GM06990 (cell line): ENCODE measurements at regions not wholly inside any gene's neighbourhood (a gene's known extent, or its start where the extent isn't known, plus 50 kb on each side); places are given as distances from the start of the nearest gene placed in this dataset.

Source experiments
- DNase-seq: peaks from one replicate; pipeline ENCODE4 v3.0.0-alpha.2; 2011; ENCODE audit not compliant: insufficient read length; ENCODE audit errors: extremely low read depth
- H3K27me3 ChIP-seq: replicated peaks from 2 replicates; pipeline ENCODE4 v1.6.0; 2011; ENCODE audit warnings: low read length; ENCODE audit not compliant: control insufficient read depth, insufficient read depth
- H3K36me3 ChIP-seq: 2 replicates; pipeline ENCODE4 v1.5.1; 2011; ENCODE audit warnings: low read length; ENCODE audit not compliant: control insufficient read depth, insufficient read depth
- H3K4me3 ChIP-seq: replicated peaks from 2 replicates; pipeline ENCODE4 v1.5.1; 2011; ENCODE audit warnings: low read depth, mild to moderate bottlenecking, control low read depth, low read length
- TF ChIP-seq, protein P1 (sequence below): IDR thresholded peaks from 2 replicates; pipeline ENCODE4 v1.5.1; 2011; ENCODE audit warnings: low read length, control low read depth, mild to moderate bottlenecking, inconsistent platforms; ENCODE audit not compliant: insufficient read depth, poor library complexity, severe bottlenecking

- TF ChIP-seq, protein P1, sequence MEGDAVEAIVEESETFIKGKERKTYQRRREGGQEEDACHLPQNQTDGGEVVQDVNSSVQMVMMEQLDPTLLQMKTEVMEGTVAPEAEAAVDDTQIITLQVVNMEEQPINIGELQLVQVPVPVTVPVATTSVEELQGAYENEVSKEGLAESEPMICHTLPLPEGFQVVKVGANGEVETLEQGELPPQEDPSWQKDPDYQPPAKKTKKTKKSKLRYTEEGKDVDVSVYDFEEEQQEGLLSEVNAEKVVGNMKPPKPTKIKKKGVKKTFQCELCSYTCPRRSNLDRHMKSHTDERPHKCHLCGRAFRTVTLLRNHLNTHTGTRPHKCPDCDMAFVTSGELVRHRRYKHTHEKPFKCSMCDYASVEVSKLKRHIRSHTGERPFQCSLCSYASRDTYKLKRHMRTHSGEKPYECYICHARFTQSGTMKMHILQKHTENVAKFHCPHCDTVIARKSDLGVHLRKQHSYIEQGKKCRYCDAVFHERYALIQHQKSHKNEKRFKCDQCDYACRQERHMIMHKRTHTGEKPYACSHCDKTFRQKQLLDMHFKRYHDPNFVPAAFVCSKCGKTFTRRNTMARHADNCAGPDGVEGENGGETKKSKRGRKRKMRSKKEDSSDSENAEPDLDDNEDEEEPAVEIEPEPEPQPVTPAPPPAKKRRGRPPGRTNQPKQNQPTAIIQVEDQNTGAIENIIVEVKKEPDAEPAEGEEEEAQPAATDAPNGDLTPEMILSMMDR = no peak
- DNase-seq = no peak
- Histone ChIP-seq H3K36me3 (no peaks in the 10 kb centered on the region), H3K27me3 (no peaks in the 10 kb centered on the region), H3K4me3 (no peak overlapping the region)
Measured at GRCh38 chr7:46664453-46664852, 743.4 kb upstream of the IGFBP3 start.

GRCh38 chr7:46663025-46663424 lies 742.0 kb upstream of the IGFBP3 start:
- no peak for DNase-seq
- no peaks in the 10 kb centered on the region for H3K36me3 ChIP-seq
- TF ChIP-seq, protein P1 = no peak
- H3K27me3 ChIP-seq = no peaks in the 10 kb centered on the region
- H3K4me3 ChIP-seq = no peak overlapping the region

DNA sequence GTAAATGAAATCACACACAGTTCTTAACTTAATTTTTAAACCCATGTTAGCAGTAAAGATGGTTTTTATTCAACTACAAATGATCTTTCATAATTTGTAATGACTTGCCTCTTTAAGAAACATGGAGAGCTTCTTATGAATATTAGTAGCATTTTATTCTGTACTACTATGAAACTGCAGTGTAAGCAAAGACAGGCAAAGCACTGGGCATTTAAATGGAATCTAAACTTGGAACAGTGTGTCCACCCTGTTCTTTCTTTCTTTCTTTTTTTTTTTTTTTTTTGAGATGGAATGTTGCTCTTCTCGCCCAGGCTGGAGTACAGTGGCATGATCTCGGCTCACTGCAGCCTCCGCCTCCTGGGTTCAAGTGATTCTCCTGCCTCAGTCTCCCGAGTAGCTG lies 740.4 kb upstream of the IGFBP3 start:
- Histone ChIP-seq H3K36me3 (no peaks in the 10 kb centered on the region), H3K4me3 (no peak overlapping the region), H3K27me3 (no peaks in the 10 kb centered on the region)
- DNase-seq = no peak
- TF ChIP-seq, protein P1 = no peak

- Histone ChIP-seq H3K4me3 (no peak overlapping the region), H3K36me3 (no peaks in the 10 kb centered on the region), H3K27me3 (no peaks in the 10 kb centered on the region)
- DNase-seq = no peak
- TF ChIP-seq, protein P1 = no peak
Measured at GRCh38 chr7:46660402-46660980, 739.4 kb upstream of the IGFBP3 start.

GRCh38 chr7:46658281-46658680 lies 737.2 kb upstream of the IGFBP3 start:
- Histone ChIP-seq H3K4me3 (no peak overlapping the region), H3K36me3 (no peaks in the 10 kb centered on the region), H3K27me3 (no peaks in the 10 kb centered on the region)
- no peak for DNase-seq
- TF ChIP-seq, protein P1 = no peak
